HUES64 (cell line): ENCODE measurements at regions not wholly inside any gene's neighbourhood (a gene's known extent, or its start where the extent isn't known, plus 50 kb on each side); places are given as distances from the start of the nearest gene placed in this dataset.

Experiments
- H3K27ac ChIP-seq: 2 replicates; pipeline ENCODE4 v1.7.0; 2013; ENCODE audit warnings: low read depth, low read length, inconsistent platforms
- H3K27me3 ChIP-seq: 2 replicates; pipeline ENCODE4 v1.6.1; 2013; ENCODE audit warnings: mild to moderate bottlenecking, low read length; ENCODE audit not compliant: insufficient read depth
- H3K36me3 ChIP-seq: 2 replicates; pipeline ENCODE4 v1.6.1; 2013; ENCODE audit warnings: mild to moderate bottlenecking, low read length; ENCODE audit not compliant: insufficient read depth
- H3K4me1 ChIP-seq: 2 replicates; pipeline ENCODE4 v1.6.1; 2013; ENCODE audit warnings: mild to moderate bottlenecking, low read length, moderate library complexity; ENCODE audit not compliant: insufficient read depth
- H3K4me3 ChIP-seq: 2 replicates; pipeline ENCODE4 v1.5.1; 2013; ENCODE audit warnings: mild to moderate bottlenecking, low read length, moderate library complexity
- H3K9ac ChIP-seq: 2 replicates; pipeline ENCODE4 v1.6.1; 2013; ENCODE audit warnings: mild to moderate bottlenecking, low read depth, low read length
- H3K9me3 ChIP-seq: 2 replicates; pipeline ENCODE4 v1.6.1; 2013; ENCODE audit warnings: low read depth, low read length; ENCODE audit not compliant: insufficient read depth
- WGBS: fragments of 150-250, 120-280 bp; methylation state at CpG from one replicate; pipeline ENCODE4 v1.1.7; 2013; ENCODE audit warnings: missing lambda C conversion rate; 5-methylcytosine and 5-hydroxymethylcytosine counted together

DNA sequence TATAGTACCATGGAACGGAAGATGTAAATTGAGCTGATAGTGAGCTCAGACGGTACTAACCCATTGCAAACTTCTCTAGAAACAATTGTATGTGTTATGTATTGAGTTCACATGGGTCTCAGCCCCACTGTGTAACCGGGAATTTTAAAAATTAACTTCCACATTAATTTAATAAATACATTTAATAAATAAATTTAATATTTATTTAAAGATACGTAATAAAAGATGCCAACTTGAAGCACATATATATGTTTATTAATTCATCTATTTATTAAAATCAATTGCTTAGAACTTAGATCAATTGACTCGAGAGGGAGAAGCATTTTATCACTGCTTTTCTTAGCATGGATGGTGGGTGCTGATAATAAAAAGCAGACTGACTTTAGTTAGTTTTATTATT lies 170.1 kb upstream of the NPVF start:
- Histone ChIP-seq H3K4me3 (no peak overlapping the region), H3K4me1 (no peaks in the 10 kb centered on the region), H3K9me3 (no peaks in the 10 kb centered on the region), H3K9ac (no peak overlapping the region), H3K36me3 (no peaks in the 10 kb centered on the region), H3K27ac (no peak overlapping the region), H3K27me3 (no peaks in the 10 kb centered on the region)
- WGBS, result no CpG with 5 or more reads among the region's 5 CpGs

DNA sequence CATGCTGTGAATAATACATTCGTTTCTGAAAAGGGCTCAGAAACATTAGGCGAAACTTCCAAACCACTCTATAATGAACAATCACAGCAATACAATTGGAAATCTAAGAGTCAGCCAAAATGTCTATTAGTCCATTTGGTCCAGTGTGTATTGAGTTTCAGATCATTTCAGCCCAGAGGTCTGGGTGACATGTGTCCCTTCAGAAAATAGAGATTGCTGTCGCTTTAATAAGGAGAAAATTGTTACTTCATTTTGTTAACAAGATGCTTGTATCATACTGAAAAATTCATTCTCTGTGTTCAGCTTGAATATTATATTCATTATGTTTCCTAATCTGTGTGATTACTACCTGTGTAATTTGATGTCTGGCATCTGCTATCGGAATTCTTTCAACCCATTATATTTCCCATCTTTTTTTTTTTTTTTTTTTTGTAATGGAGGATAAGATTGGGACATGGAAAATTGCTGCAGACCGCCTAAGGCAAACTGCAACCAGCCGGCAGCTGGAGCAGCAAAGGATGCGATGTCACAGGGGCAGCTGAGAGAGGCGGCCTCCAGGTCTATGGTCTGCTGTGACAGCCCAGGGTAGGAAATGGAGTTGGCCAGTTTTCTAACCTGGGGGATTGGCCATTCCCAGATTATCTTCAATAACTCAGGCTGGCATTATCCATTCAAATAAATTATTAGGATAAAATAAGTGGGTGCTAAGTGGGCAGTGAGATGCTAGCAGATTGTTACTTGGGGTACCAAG lies 170.9 kb upstream of the NPVF start:
- no peaks in the 10 kb centered on the region for H3K36me3 ChIP-seq
- H3K4me3 ChIP-seq, result no peak overlapping the region
- no peaks in the 10 kb centered on the region for H3K4me1 ChIP-seq
- H3K27me3 ChIP-seq, result no peaks in the 10 kb centered on the region
- 96% methylated on average over 7 of the region's 8 CpGs for WGBS
- H3K9ac ChIP-seq, result no peak overlapping the region
- H3K9me3 ChIP-seq, result no peaks in the 10 kb centered on the region
- H3K27ac ChIP-seq, result no peak overlapping the region

DNA sequence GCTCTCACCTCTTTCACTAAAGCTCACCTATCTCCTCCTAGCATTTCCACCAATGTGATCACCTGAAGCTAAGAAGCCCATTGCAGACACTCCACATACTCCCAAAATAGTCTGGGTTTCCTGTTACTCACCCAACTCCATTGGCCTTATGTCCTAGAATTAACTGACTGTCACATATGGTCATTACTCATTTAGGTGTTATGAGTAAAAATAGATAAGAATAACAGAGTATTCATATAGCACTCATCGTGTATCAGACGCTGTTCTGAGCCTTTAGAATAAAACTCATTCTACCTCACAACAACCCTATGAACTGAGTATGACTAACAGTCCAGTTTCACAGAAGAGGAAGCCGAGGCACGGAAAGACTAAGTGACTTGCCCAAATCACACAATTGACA lies 174.2 kb upstream of the NPVF start:
- Histone ChIP-seq H3K4me3 (no peak overlapping the region), H3K27me3 (no peaks in the 10 kb centered on the region), H3K9me3 (no peaks in the 10 kb centered on the region), H3K4me1 (no peaks in the 10 kb centered on the region), H3K36me3 (no peaks in the 10 kb centered on the region), H3K9ac (no peak overlapping the region), H3K27ac (no peak overlapping the region)
- WGBS, result 94% methylated on average over 4 of the region's 4 CpGs

DNA sequence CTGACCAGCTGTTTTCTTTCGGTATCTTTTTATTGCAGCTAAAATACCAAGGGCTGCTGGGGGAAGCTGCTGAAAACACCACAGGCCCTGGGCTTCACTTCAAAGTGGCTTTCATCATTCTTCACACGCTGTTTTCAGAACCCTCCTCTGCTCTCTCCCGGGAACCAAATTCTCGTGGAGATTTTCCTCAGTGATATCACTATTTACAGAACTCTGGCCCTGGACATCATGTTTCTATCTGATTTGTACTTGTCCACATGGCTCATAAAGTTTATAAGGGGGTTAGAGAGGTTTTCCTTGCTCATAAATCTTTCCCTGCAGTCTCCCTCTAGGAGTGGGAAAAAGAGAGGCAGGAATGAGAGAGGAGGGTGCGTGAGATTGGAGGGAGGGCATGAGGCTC lies 177.4 kb upstream of the NPVF start:
- Histone ChIP-seq H3K9me3 (no peaks in the 10 kb centered on the region), H3K4me1 (no peaks in the 10 kb centered on the region), H3K27me3 (no peaks in the 10 kb centered on the region), H3K9ac (no peak overlapping the region), H3K36me3 (no peaks in the 10 kb centered on the region), H3K27ac (no peak overlapping the region), H3K4me3 (no peak overlapping the region)
- WGBS, result 87% methylated on average over 5 of the region's 5 CpGs

DNA sequence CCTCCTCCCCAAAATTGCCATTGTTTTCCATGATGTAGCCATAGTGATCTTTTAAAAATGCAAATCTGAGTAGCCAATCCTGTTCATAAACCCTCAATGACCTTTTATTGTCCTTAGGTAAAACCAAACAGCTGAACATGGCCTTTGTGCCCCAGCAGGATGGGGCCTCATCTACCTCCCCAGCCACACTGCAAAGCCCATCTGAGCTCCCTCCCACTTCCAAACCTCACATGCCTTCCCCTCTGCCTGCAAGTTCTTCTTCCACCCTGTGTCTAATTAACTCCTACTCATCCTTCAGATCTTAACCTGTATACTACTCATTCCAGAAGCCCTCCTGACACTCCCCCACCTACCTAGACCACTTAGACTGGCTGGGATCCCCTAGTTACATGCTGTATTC lies 178.8 kb upstream of the NPVF start:
- Histone ChIP-seq H3K27ac (no peak overlapping the region), H3K4me3 (no peak overlapping the region), H3K9me3 (no peaks in the 10 kb centered on the region), H3K27me3 (no peaks in the 10 kb centered on the region), H3K36me3 (no peaks in the 10 kb centered on the region), H3K4me1 (no peaks in the 10 kb centered on the region), H3K9ac (no peak overlapping the region)

DNA sequence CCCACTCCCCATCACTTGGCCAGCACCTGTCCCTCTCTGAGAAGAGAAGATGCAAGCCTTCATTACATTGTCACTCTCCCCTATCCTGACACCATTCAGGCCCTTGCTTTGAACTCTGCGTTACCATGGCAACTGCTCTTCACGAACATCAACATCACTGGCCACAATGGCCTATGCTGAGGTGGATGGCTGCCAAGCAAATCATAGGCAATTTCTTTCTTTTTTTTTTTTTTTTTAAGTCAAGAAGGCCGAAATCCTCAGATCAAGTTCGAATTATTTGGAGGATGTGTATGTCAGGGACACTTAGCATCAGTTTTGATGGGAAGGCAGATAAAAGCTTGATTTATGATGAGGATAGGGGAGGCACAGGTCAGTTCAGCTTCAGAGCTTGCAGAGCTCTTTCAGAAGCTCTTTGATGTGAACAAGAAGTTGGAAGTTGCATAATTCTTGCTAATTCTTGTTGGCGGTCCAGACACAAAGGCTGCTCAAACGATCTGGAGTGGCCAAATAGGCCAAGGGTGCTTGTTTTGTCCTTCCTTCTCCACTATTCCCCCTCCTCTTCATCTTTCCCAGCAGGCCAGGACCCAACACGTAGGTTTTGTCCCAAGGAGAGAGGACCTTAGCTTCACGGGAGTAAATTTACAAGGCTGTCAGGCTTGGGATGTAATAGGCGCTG lies 179.9 kb upstream of the NPVF start:
- Histone ChIP-seq H3K4me3 (no peak overlapping the region), H3K4me1 (no peaks in the 10 kb centered on the region), H3K36me3 (no peaks in the 10 kb centered on the region), H3K27me3 (no peaks in the 10 kb centered on the region), H3K27ac (no peak overlapping the region), H3K9ac (no peak overlapping the region), H3K9me3 (no peaks in the 10 kb centered on the region)
- 83% methylated on average over 9 of the region's 9 CpGs for WGBS

DNA sequence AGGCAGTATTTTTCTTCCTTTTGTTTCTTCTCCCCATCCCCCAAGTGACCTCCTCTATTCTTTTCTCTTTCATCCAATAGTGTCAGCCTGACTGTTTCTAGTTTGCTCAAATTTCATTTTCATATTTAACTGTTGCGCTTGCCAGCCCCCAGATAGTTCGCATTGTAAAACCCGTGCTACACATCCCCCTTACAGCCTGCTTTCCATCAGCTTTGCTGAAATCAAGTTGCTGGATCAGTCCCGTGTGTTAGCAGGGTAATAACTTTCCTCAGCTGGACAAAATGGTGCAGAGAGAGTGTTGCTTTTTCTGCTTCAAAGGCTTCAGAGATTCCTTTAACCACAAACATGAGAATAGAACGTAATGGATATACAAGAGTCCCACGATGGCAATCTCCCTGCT lies 180.6 kb upstream of the NPVF start:
- Histone ChIP-seq H3K9ac (no peak overlapping the region), H3K4me3 (no peak overlapping the region), H3K36me3 (no peaks in the 10 kb centered on the region), H3K27ac (no peak overlapping the region), H3K27me3 (no peaks in the 10 kb centered on the region), H3K9me3 (no peaks in the 10 kb centered on the region), H3K4me1 (no peaks in the 10 kb centered on the region)
- WGBS, result 92% methylated on average over 6 of the region's 6 CpGs

DNA sequence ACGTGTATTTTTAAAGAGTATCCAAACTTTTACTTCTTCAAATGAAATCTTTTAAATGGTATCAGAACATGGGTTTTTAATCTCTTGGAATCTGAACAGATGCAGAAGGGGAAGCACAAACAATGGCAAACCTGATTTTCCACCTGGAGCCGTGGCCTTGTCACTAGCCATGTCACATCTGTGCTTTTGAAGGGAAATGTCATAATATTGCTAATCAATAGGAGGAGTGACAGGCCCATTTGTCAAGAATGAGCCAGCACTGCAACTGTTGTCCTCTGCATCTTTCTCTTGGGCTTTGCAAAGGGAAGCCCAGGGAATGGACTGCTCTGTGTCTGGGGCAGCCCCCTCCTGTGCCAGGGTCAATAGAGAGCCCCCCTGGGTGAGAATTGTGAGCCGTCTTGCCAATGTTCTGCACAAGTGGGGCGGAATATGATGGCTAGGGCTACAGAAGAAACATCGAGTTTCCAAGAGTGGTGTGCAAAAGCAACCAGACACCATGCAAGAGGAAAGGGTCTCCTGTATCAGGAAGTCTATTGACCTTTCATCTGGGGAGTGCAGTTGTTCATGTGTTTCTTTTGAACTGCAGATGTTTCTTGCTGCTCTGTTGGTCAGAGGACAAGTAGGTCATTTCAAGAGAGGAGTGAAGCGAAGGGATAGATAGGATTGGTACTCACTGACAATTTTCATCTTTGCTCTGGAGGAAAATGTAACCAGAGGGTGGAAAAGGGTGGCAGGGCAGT lies 181.8 kb upstream of the NPVF start:
- Histone ChIP-seq H3K4me1 (no peaks in the 10 kb centered on the region), H3K27me3 (no peaks in the 10 kb centered on the region), H3K9ac (no peak overlapping the region), H3K4me3 (no peak overlapping the region), H3K9me3 (no peaks in the 10 kb centered on the region), H3K36me3 (no peaks in the 10 kb centered on the region), H3K27ac (no peak overlapping the region)
- WGBS, result 87% methylated on average over 6 of the region's 6 CpGs

DNA sequence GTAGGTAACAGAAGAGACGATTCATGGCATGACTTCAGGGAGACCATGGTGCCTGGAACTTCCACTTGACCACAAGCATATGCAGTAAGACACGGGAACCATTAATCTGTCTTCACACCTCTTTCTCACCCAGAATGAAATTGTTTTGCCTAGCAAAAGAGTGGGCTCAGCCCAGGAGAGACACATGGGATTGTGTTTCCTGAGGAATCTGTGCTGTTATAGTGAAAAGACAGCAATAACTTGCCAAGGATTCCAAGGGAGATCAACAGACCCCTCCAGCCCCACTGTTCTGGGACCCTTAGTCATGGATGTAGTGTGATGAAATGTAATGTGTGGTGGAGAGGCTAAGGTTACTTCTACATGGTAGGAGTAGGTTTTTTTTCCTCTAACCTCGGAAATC lies 192.5 kb upstream of the NPVF start:
- H3K9ac ChIP-seq, result no peak overlapping the region
- H3K4me1 ChIP-seq, result peaks cover 14% of the 10 kb centered on the region
- WGBS, result 77% methylated on average over 2 of the region's 3 CpGs
- H3K27ac ChIP-seq, result no peak overlapping the region
- H3K36me3 ChIP-seq, result no peaks in the 10 kb centered on the region
- no peaks in the 10 kb centered on the region for H3K27me3 ChIP-seq
- H3K9me3 ChIP-seq, result no peaks in the 10 kb centered on the region
- H3K4me3 ChIP-seq, result no peak overlapping the region

DNA sequence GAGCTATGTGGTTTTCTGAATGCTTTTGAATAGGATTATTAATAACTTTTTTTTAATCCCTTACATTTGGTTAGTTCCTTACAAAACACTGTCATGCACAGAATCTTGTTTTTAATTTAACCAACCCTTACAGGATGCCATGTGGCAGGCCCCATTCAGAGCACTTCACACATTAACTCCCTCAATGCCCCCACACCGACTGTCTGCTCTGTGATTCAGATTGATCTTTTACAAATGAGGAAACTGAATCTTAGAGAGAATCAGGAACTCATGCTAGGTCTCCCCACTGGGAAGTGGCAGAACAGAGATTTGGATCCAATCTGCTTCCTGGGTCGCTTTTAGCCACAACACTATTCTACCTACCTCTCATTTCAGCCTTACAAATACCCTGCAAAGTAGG lies 195.8 kb upstream of the NPVF start:
- no peak overlapping the region for H3K4me3 ChIP-seq
- H3K4me1 ChIP-seq, result peaks cover 21% of the 10 kb centered on the region
- no peaks in the 10 kb centered on the region for H3K27me3 ChIP-seq
- WGBS, result 40% methylated on average over 2 of the region's 2 CpGs
- H3K27ac ChIP-seq, result no peak overlapping the region
- H3K9me3 ChIP-seq, result no peaks in the 10 kb centered on the region
- no peak overlapping the region for H3K9ac ChIP-seq
- no peaks in the 10 kb centered on the region for H3K36me3 ChIP-seq

DNA sequence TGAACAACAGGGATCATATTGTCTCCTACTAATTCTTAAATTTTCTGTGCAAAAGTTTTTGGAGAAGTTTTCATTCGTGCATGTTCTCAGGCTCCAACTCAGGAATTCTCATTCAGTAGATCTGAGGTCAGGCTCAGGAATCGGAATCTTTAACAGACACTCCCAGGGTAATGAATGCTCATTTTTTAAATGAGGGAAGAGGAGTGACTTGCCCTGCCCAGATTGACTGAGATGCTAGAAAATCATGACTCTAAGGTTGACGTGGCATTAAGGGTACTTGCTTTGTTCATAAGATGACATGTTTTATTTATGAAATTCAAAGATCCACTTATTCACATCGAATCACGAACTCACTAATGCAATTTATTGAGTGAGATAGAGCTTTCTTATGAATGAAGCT lies 196.6 kb upstream of the NPVF start:
- Histone ChIP-seq H3K27ac (no peak overlapping the region), H3K4me3 (no peak overlapping the region), H3K9me3 (no peaks in the 10 kb centered on the region), H3K4me1 (peaks cover 21% of the 10 kb centered on the region), H3K36me3 (no peaks in the 10 kb centered on the region), H3K27me3 (no peaks in the 10 kb centered on the region), H3K9ac (no peak overlapping the region)
- 86% methylated on average over 3 of the region's 5 CpGs for WGBS
